ENCODE measurements at regions not wholly inside any gene's neighbourhood (a gene's known extent, or its start where the extent isn't known, plus 50 kb on each side); places are given as distances from the start of the nearest gene placed in this dataset.
"Not testable (repeated sequence)": the region's sequence is repeated elsewhere in the genome, so short reads cannot be mapped to it uniquely, and the experiment has no call there.

GRCh38 chr2:91516669-91517068 lies 2825.2 kb downstream of the RPIA start:
- not testable (repeated sequence) for TF ChIP-seq POLR2A, CTCF (IDR thresholded peaks at IDR 0.05)

All from Peyer's patch (tissue), 4 donors.